HG02571 (cell line): ENCODE measurements at regions not wholly inside any gene's neighbourhood (a gene's known extent, or its start where the extent isn't known, plus 50 kb on each side); places are given as distances from the start of the nearest gene placed in this dataset.

Experiments used
- ATAC-seq: cut with Tn5 transposase; IDR thresholded peaks from one replicate; pipeline ENCODE4 v1.9.1; 2021; ENCODE audit warnings: mild to moderate bottlenecking, moderate library complexity; ENCODE audit not compliant: unreplicated experiment

DNA sequence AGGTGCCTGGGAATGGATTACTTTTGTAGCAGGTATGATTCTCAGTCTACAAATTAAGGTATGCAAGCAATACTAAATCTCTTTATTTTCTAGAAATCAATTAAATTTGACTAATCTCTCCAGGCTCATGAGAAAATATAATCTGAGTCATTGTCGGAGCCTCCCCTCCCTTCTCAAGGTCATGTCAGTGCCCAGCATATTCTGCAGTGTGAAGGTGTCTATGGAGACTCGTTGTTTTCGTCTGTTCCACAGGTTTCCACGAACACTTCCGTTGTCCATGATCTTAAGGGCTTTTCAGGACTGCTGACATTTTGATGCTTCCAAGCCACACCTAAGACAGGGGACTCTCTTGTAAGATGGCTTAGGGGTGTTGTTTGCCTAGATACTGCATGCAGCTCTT lies 56.6 kb upstream of the SCOC start:
- no peak for ATAC-seq

DNA sequence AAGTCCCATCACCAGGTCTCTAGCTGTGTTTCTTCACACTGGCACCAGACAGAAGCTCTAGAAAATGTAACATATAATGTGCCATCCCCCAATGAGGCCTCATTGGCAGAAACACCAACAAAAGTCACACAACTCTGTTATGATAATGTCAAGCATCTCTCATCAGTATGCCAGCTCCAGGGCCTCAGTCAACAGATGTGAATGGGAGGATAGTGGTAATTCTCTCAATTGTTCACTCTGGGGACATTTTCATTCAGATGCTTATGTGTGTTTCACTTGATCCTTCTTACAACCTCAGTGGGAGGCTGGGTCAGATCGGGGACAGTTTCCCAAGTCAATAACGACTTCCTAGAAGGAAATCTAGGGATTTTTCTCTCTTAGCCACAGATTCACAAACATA lies 57.5 kb upstream of the SCOC start:
- ATAC-seq: no peak

DNA sequence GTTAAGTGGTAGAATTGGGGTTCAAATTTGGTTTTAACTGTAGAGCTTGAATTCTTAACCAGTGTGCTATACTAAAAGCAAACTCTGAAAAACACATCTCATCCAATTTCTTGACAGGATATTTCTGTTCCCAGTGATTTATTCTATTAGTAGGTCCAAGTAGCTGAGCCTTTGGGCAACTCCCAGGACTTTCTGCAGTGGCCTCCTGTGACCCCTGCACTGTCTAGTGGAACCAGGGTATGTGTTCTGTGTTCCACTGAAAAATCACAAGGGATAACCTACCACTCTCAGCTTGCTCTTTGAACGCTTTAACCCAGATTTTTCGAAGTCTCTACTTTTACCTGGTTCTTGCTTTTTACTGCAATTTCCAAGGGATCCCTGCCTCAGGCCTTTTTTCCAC lies 58.0 kb upstream of the SCOC start:
- no peak for ATAC-seq

DNA sequence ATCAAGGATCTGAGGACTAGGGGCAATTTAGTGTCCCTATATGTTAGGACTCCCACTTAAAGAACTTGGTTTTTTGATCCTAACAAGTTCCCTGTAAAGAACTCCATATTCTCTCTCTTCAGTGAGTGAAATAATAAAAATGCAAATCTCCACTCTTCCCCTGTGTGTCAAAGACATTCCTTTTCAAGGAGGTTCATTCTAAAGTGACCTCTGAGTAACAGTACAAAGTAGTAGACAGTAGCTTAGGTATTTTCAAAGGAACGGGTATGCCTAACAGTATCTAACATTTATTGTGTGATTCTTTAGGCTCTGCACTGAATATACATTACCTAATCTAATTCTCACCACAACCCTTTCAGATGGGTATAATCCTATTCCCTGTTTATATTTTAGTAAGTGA lies 58.4 kb upstream of the SCOC start:
- ATAC-seq: no peak

DNA sequence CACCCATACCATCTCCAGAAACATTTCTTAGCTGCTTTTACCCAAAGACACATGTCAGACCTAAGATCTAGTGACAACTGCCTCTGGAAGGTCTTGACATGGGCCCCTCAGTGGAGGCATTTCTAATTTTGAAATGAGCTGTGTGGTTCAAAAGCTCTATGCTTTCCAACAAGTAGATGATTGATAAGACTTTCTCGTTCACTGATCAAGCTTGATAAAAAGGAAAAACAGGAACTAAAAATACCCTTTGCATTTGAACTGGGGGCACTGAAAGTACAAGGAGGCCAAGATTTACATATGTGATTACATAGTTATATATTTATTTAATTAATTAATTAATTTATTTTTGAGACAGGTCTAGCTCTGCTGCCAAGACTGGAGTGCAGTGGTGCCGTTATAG lies 61.3 kb upstream of the SCOC start:
- no peak for ATAC-seq

DNA sequence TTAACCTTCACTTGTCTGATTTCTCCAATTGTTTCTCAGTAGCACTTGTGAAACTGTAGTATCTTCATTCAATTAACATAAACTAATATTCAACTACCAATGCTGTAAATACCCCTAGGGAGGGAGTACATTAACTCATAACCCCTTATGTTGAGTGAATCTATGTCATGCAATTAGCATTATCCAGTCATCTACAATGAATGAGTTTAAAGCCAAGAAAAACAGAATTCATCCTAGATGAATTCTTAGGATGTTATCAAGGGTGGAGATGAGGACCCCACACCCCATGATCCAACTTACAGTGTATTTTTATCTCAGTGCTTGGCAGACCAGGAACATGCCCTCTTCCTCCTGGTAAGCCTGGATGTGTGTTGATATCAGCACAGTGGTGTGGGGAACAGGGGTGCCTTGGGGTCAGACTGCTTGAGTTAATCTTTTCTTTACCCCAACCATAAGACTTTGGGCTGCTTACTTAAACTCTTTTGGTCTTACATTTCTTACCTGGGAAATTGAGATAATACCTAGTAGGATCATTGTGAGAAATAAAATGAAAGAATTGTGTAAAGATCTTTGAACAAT lies 62.1 kb upstream of the SCOC start:
- no peak for ATAC-seq

DNA sequence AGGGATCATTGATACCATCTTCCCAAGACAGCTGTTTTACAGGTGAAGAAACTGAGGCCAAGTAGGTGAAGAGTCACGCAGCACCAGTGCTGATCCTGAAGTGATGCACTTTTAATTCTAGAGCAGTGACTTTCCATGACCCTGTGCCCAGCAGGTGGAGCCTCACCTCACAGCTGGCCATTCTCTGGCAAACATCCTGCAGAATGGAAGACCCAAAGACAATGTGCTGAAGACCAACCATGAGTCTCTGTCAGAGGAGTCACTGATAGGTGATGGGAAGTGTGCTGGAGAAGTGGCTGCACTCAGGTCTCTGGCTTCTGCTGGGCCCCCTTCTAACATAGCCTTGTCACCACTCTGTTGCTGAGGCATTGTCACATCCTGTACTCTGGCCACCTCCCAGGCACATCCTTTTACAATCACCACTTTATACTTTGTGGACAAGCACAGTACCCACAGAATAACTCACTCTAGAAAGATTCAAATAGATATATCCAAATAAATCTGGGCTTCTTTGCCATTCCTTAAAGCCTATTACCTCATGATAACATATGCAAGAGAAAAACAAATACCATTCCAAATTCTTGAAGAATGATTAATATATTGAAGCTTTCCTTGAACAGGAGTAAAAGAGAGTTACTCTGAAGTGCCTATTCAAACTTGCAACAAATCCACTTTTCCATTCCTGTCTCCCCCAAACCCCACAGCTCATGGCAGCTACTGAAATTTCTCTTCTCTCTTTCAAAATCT lies 64.1 kb upstream of the SCOC start:
- no peak for ATAC-seq

DNA sequence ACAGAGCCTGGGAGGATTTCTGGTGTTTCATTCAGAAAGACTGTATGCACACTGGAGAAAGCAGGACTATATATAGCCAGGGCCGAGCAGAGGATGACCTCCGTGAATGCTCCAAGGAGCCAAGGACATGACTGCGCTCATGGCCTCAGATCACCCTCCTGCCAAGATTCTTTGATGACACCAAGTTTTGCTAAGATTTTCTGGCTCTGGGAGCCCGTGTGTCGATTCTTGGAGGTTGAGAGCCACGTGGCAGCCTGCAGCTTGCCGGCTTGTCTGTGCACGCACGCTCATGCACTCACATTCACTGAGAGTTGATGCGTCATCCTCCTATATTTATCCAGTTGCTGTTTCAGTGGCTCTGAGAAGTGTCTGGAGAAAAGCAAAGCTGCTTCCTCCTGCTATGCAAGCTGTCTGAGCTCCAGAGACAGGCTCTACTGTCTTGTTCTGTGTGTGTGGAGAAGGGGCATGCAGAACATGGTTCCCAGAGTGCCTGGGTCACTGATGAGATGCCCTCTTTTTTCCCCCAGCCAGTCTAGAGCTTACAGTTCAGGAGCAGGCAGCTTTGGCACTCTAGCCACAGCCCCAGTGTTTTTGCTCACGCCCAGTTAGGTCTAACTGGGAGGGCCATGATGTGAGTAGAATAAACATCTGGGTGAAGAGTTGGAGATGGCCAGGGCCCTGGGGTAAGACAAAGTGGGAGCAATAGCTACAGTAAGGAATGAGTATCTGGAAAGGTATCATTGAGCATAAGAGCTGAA lies 64.9 kb upstream of the SCOC start:
- no peak for ATAC-seq

DNA sequence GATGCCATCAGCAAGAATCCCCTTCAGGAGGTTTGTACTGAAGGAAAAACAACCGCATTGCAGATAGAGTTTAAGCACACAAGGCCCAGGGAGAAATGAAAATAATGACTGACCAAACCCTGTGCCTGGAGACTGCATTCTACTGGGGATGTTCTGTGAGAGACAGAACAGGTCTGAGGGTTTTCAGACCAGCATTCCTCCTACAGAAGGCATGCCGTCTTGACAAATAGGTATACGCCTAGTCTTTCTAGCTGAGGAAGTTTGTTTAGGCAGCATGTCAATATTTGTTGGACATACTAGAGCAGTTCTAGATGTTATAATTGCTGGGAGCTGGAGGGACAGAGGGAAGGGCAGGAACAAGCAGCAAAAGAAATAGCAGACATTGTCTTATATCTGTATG lies 68.4 kb upstream of the SCOC start:
- no peak for ATAC-seq

DNA sequence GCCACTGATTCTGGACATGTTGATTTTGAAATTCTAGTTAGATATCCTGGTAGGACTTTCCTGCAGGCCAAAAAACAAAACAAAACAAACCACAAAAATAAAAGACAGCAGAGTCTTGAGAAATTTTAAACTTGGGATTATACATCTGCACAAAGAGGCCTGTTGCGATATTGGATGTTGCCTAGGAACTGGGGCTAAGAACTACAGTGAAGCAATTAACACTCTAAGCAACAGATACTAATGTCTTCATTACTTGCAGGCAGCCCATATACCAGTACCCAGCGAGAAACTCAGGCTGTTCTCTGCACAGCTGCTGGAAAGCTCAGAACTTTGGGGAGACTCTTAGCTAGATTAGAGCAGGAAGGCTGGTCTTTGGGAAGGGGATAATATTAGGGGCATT lies 69.1 kb upstream of the SCOC start:
- no peak for ATAC-seq

- no peak for ATAC-seq
Observed at GRCh38 chr4:140302151-140302859, 71.1 kb upstream of the SCOC start.

DNA sequence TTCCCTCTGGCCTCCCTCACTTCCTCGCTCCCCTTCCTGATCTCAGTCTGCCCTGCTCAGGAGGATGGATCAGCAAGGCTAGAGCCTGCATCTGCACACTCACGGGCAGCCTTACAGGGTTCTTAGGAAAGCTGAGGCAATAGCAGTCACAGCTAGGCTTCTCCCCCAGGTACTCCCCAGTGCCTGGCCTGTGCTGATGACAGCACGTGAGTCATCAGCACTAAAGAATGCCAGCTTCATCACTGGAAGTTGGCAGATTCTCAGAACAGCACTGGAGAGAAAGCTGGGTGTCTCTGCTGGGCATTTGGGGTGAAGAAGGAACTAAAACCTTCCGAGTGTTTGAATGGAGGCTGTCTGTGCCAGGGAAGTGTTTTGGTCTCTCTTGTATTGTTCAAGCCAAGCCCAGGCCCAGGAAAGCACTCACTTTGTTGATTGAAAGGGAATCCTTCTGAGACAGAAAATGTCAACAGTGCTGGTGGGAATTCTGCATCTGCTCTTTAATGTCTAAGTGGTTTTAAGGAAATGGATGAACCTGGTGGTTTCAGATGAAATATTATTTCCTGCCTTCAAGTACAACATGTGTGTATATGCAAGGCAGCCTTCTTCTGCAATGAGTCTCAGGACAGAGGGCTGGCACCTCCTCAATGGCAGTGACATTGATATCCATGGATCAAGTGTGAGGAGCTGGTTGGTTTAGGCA lies 73.0 kb upstream of the SCOC start:
- no peak for ATAC-seq

GRCh38 chr4:140298001-140298400 lies 75.4 kb upstream of the SCOC start:
- ATAC-seq: no peak

DNA sequence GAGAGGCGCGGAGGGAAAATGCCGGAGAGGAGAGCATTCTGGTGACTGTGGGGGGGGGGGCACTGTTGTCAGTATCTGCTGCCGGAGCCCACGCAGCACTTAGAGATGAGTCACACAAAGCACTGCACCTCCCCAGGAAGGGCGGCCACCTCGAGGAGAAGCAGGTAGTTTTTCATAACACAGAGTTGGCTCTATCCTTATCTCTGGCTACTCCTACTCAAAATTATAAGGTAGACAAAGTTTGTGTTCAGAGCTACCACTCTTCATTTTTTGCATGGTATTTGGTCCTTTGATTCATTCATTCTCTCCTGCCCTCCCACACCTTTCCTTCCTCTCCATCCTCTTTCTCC lies 76.2 kb upstream of the SCOC start:
- no peak for ATAC-seq

GRCh38 chr4:140296335-140297220 lies 76.9 kb upstream of the SCOC start:
- no peak for ATAC-seq

DNA sequence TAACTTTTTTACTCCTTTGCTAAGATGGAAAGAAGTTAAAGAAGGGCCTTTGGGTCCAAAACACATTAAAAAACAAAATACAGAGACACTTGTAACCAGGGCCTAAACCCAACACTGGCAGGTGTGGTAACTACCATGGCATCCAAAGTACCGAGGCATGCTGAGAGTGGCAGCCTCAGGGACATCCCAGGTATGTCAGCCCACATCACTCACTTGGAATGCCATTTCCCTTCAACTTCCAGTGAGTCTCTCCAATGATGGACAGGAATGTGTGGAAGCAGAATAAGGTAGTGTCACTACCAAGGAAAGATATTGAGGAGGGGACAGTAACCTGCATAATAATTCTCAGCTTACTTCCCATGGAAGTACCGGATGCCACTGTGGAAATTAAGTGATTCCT lies 79.5 kb upstream of the SCOC start:
- ATAC-seq: no peak

DNA sequence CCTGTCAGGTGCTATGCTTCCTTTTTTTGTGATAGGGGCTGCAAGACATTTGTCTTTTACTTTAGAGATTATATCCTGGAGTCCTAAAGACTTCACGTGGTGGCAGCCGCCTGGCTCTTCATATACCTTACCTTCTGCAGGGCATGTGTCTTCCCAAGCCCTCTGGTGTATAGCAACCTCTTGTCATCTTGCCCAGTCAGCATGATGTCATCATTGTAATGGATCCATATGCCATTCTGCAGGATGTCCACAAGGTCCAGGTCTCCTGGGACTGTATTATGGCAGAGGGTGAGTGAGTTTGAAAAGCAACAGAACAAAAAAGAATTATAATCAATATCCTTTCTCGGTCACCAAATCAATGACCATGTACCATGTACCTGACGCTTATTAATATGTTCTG lies 82.2 kb upstream of the SCOC start:
- no peak for ATAC-seq

- no peak for ATAC-seq
Observed at GRCh38 chr4:140289486-140289885, 84.0 kb upstream of the SCOC start.

GRCh38 chr4:140286456-140286855 lies 87.0 kb upstream of the SCOC start:
- no peak for ATAC-seq

DNA sequence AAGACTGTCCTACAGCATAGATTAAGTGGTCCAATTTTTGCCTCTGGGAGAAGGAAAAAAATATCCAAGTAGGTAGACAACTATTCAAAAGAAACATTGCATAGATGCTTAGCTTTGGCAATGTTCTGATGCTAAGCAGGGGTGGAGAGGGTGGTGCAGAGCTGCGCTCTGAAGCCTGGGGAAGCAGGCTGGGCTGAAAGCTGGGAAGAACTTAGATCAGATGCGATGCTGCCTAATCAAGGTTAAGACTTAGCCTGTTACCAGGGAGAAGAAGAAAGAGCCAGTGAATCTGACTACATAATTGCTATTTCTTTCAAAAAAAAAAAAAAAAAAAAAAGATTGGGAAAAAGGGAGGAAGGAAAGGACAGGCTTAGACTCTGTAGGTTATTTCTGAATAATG lies 89.0 kb upstream of the SCOC start:
- no peak for ATAC-seq
